ENCODE measurements at regions not wholly inside any gene's neighbourhood (a gene's known extent, or its start where the extent isn't known, plus 50 kb on each side); places are given as distances from the start of the nearest gene placed in this dataset.
"Not testable (repeated sequence)": the region's sequence is repeated elsewhere in the genome, so short reads cannot be mapped to it uniquely, and the experiment has no call there.

DNA sequence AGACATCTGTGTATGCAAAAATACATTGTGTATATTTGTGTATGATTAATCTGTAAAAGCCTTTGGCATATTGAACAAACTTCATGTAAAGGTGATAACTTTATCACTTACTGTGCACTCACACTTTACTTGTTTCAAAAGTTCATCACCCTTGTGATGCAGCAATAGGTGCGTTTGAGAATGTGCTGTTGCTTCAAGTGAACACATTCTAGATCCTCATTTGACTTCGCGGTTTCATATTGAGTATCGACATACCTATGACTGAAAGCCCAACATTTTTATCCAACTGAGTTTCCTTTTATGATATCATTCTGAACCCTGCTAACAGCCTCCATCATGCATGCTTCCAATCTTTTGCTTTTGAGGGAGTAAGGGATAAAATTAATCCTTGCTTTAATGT is 1086.9 kb downstream of the TMEM121 start:
- Histone ChIP-seq H3K27ac (ENCODE audit: insufficient read depth, low read depth, low read length, poor library complexity, severe bottlenecking) (no peak overlapping the region), H3K4me3 (ENCODE audit: insufficient read depth, low read depth, low read length) (no peak overlapping the region), H3K27me3 (ENCODE audit: control insufficient read depth, insufficient read depth, low read length, poor library complexity, severe bottlenecking) (no peaks in the 10 kb centered on the region), H3K9me3 (ENCODE audit: control insufficient read depth, low read length) (peaks cover 12% of the 10 kb centered on the region), H3K4me1 (ENCODE audit: control insufficient read depth, insufficient read depth, low read length) (no peaks in the 10 kb centered on the region), H3K36me3 (ENCODE audit: control insufficient read depth, insufficient read depth, low read length) (no peaks in the 10 kb centered on the region)
- 79 to 82% methylated on average over 4 of the region's 4 CpGs for WGBS, 2 experiments

DNA sequence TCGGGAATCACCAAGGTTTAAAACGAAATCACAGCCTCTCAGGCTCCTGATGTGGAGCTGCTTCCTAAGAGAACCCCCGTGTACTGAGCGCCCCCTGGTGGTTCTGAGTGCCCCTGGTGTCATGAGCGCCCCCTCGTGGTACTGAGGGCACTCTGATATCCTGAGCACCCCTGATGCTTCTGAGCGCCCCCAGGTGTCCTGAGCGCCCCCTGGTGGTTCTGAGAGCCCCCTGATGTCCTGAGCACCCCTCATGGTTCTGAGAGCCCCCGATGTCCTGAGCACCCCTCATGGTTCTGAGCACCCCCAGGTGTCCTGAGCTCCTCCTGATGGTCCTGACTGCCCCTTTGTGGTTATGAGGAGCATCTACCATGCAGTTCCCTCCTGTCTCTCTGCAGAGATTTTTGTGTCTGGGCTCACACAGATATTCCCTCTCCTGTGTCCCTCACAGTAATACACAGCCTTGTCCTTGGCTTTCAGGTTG is 1092.1 kb downstream of the TMEM121 start:
- H3K4me1 ChIP-seq (ENCODE audit: control insufficient read depth, insufficient read depth, low read length); H3K36me3 ChIP-seq (ENCODE audit: control insufficient read depth, insufficient read depth, low read length); H3K27ac ChIP-seq (ENCODE audit: insufficient read depth, low read depth, low read length, poor library complexity, severe bottlenecking); H3K27me3 ChIP-seq (ENCODE audit: control insufficient read depth, insufficient read depth, low read length, poor library complexity, severe bottlenecking); H3K4me3 ChIP-seq (ENCODE audit: insufficient read depth, low read depth, low read length): not testable (repeated sequence)
- 58 to 64% methylated on average over 9 of the region's 9 CpGs for WGBS, 2 experiments
- H3K9me3 ChIP-seq (ENCODE audit: control insufficient read depth, low read length), result peaks cover 21% of the 10 kb centered on the region

DNA sequence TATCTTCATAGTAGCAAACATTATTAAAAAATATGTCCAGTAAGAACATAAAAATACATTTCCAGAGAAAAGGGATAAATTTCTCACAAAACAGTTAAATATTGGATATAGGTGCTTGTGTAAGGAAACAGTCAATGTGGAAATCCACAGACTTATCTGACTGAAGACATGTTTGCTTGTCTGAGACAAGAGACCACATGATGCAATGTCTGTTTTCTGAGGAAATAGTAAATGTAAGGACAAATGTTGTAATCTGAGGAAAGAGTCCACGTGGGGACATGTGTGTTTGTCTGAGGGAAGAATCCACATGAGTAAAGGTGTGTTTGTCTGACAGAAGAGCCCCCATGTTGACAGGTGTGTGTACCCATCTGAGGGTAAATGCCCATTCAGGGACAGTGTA is 1093.2 kb downstream of the TMEM121 start:
- H3K4me1 ChIP-seq (ENCODE audit: control insufficient read depth, insufficient read depth, low read length), result no peaks in the 10 kb centered on the region
- H3K4me3 ChIP-seq (ENCODE audit: insufficient read depth, low read depth, low read length), result no peak overlapping the region
- no peak overlapping the region for H3K27ac ChIP-seq (ENCODE audit: insufficient read depth, low read depth, low read length, poor library complexity, severe bottlenecking)
- H3K9me3 ChIP-seq (ENCODE audit: control insufficient read depth, low read length), result peaks cover 19% of the 10 kb centered on the region
- 0 to 8% methylated on average over 1 of the region's 1 CpG for WGBS, 2 experiments
- no peaks in the 10 kb centered on the region for H3K36me3 ChIP-seq (ENCODE audit: control insufficient read depth, insufficient read depth, low read length)
- no peaks in the 10 kb centered on the region for H3K27me3 ChIP-seq (ENCODE audit: control insufficient read depth, insufficient read depth, low read length, poor library complexity, severe bottlenecking)

DNA sequence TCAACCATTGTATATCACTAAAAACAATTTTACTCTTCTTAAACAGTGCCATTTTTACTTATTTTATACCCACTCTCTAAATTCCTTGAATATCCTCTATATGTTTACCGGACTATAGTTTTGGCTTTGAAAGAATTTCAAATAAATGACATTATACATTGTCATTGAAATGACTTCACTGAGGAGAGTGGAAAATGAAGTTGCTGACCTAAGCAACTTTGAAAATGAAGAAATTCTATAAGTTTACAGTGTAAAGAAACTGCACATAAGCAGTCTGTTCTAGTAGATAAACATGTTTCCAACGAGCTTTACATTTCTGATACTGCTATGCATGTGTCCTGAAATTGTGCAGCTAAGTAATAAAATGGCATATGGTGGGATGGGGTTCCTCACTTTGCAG is 1094.0 kb downstream of the TMEM121 start:
- H3K4me3 ChIP-seq (ENCODE audit: insufficient read depth, low read depth, low read length), result no peak overlapping the region
- H3K27ac ChIP-seq (ENCODE audit: insufficient read depth, low read depth, low read length, poor library complexity, severe bottlenecking), result no peak overlapping the region
- H3K27me3 ChIP-seq (ENCODE audit: control insufficient read depth, insufficient read depth, low read length, poor library complexity, severe bottlenecking), result no peaks in the 10 kb centered on the region
- H3K9me3 ChIP-seq (ENCODE audit: control insufficient read depth, low read length), result peaks cover 23% of the 10 kb centered on the region
- H3K4me1 ChIP-seq (ENCODE audit: control insufficient read depth, insufficient read depth, low read length), result no peaks in the 10 kb centered on the region
- 56 to 62% methylated on average over 1 of the region's 2 CpGs for WGBS, 2 experiments
- H3K36me3 ChIP-seq (ENCODE audit: control insufficient read depth, insufficient read depth, low read length), result no peaks in the 10 kb centered on the region

DNA sequence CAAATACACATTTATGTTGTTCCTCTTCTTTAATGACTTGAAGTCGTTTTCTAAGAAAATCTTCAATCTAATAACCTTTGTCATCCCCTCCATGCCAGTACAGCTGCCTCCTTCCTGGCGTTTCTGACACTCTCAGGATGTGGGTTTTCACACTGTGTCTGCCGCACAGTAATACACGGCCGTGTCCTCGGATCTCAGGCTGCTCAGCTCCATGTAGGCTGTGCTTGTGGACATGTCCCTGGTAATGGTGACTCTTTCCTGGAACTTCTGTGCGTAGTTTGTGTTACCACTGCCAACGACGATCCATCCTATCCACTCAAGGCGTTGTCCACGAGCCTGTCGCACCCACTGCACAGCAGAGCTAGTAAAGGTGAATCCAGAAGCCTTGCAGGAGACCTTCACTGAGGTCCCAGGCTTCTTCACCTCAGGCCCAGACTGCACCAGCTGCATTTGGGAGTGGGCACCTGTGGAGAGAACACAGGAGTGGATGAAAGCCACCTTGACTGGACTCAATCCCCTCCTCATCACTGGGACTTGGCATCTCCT is 1095.9 kb downstream of the TMEM121 start:
- Histone ChIP-seq H3K27me3 (ENCODE audit: control insufficient read depth, insufficient read depth, low read length, poor library complexity, severe bottlenecking) (no peaks in the 10 kb centered on the region), H3K4me3 (ENCODE audit: insufficient read depth, low read depth, low read length) (no peak overlapping the region), H3K4me1 (ENCODE audit: control insufficient read depth, insufficient read depth, low read length) (no peaks in the 10 kb centered on the region), H3K9me3 (ENCODE audit: control insufficient read depth, low read length) (peaks cover 25% of the 10 kb centered on the region), H3K36me3 (ENCODE audit: control insufficient read depth, insufficient read depth, low read length) (no peaks in the 10 kb centered on the region), H3K27ac (ENCODE audit: insufficient read depth, low read depth, low read length, poor library complexity, severe bottlenecking) (no peak overlapping the region)
- WGBS, 2 experiments, result 74 to 76% methylated on average over 12 of the region's 12 CpGs

DNA sequence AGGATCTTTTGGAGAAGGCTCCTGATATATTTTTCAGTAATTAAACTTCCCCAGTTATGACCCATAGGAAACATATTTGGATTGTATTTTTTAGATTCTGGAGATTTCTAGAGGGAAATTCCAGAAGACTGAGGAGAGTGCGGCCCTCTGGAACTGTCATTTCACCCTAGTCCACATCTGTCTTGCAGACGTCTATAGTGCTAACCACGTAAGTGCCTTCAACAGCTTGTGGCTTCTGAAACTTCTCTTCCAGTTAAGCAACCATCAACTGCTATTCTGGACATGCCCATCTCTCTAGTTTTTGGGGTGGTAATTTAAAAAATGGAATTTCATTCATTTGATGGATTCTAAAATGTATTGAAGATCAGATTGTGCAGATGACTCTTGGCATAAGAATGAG is 1098.8 kb downstream of the TMEM121 start:
- Histone ChIP-seq H3K9me3 (ENCODE audit: control insufficient read depth, low read length) (peaks cover 20% of the 10 kb centered on the region), H3K4me1 (ENCODE audit: control insufficient read depth, insufficient read depth, low read length) (no peaks in the 10 kb centered on the region), H3K27ac (ENCODE audit: insufficient read depth, low read depth, low read length, poor library complexity, severe bottlenecking) (no peak overlapping the region), H3K36me3 (ENCODE audit: control insufficient read depth, insufficient read depth, low read length) (no peaks in the 10 kb centered on the region), H3K4me3 (ENCODE audit: insufficient read depth, low read depth, low read length) (no peak overlapping the region), H3K27me3 (ENCODE audit: control insufficient read depth, insufficient read depth, low read length, poor library complexity, severe bottlenecking) (no peaks in the 10 kb centered on the region)
- 83% methylated on average over 3 of the region's 3 CpGs for WGBS, 2 experiments

DNA sequence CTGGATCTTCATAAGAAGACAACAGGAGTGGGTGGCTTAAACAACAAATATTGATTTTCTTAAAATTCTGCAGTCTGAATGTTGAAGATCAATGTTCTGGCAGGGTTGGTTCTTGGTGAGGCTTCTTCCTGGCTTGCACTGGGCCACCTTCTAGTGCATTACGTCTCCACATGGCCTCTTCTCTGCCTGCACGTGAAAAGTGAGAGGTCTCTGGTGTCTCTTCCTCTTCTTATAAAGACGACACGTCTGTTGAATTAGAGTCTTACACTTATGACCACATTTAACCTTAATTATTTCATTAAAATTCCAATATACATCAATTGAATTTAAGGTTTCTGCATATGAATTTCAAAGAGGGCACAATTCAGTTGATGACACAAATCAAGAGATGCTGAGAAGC is 1100.1 kb downstream of the TMEM121 start:
- peaks cover 26% of the 10 kb centered on the region for H3K9me3 ChIP-seq (ENCODE audit: control insufficient read depth, low read length)
- H3K36me3 ChIP-seq (ENCODE audit: control insufficient read depth, insufficient read depth, low read length); H3K4me3 ChIP-seq (ENCODE audit: insufficient read depth, low read depth, low read length); H3K4me1 ChIP-seq (ENCODE audit: control insufficient read depth, insufficient read depth, low read length); H3K27ac ChIP-seq (ENCODE audit: insufficient read depth, low read depth, low read length, poor library complexity, severe bottlenecking); H3K27me3 ChIP-seq (ENCODE audit: control insufficient read depth, insufficient read depth, low read length, poor library complexity, severe bottlenecking): not testable (repeated sequence)
- WGBS, 2 experiments, result 51 to 66% methylated on average over 4 of the region's 4 CpGs

DNA sequence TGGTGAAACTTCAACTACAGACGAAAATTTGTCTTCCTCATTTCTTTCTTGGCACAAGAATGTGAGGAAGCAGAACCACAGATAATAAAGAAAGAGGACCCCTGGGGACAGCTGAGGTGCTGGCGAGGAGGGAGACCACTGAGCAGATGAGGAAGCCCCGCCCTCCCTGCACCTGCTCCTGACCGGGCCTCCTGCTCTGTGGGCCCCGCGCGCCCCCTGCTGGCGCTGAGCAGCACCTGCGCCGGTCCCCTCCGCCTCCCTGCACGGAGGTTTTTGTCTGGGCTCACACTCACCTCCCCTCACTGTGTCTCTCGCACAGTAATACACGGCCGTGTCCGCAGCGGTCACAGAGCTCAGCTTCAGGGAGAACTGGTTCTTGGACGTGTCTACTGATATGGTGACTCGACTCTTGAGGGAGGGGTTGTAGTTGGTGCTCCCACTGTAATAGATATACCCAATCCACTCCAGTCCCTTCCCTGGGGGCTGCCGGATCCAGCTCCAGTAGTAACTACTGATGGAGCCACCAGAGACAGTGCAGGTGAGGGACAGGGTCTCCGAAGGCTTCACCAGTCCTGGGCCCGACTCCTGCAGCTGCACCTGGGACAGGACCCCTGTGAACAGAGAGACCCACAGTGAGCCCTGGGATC is 1100.7 kb downstream of the TMEM121 start:
- peaks cover 27% of the 10 kb centered on the region for H3K9me3 ChIP-seq (ENCODE audit: control insufficient read depth, low read length)
- H3K27me3 ChIP-seq (ENCODE audit: control insufficient read depth, insufficient read depth, low read length, poor library complexity, severe bottlenecking); H3K36me3 ChIP-seq (ENCODE audit: control insufficient read depth, insufficient read depth, low read length); H3K4me1 ChIP-seq (ENCODE audit: control insufficient read depth, insufficient read depth, low read length); H3K27ac ChIP-seq (ENCODE audit: insufficient read depth, low read depth, low read length, poor library complexity, severe bottlenecking); H3K4me3 ChIP-seq (ENCODE audit: insufficient read depth, low read depth, low read length): not testable (repeated sequence)
- 61 to 65% methylated on average over 14 to 15 of the region's 22 CpGs for WGBS, 2 experiments

DNA sequence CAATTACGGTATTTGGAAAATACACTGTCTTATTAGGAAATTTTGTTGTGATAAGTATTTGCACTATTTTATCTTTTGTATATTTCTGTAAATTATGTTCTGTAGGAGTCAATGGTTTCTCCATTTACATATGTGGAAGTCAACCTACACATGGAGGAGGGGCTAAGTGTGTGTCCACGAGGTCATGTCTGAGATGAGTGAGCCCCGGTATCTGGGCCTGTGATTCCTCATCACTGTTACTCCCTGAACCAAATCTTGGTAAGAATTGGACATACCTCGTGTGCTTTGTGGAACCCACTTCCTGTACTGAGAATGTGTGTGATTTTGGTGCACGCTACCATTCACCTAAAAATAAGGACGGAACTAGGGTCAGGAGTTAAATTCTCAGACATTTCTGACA is 1105.5 kb downstream of the TMEM121 start:
- H3K9me3 ChIP-seq (ENCODE audit: control insufficient read depth, low read length), result peaks cover 8% of the 10 kb centered on the region
- no peaks in the 10 kb centered on the region for H3K36me3 ChIP-seq (ENCODE audit: control insufficient read depth, insufficient read depth, low read length)
- WGBS, 2 experiments, result 77% methylated on average over 5 to 6 of the region's 6 CpGs
- H3K4me3 ChIP-seq (ENCODE audit: insufficient read depth, low read depth, low read length), result no peak overlapping the region
- no peaks in the 10 kb centered on the region for H3K4me1 ChIP-seq (ENCODE audit: control insufficient read depth, insufficient read depth, low read length)
- H3K27ac ChIP-seq (ENCODE audit: insufficient read depth, low read depth, low read length, poor library complexity, severe bottlenecking), result no peak overlapping the region
- H3K27me3 ChIP-seq (ENCODE audit: control insufficient read depth, insufficient read depth, low read length, poor library complexity, severe bottlenecking), result no peaks in the 10 kb centered on the region

DNA sequence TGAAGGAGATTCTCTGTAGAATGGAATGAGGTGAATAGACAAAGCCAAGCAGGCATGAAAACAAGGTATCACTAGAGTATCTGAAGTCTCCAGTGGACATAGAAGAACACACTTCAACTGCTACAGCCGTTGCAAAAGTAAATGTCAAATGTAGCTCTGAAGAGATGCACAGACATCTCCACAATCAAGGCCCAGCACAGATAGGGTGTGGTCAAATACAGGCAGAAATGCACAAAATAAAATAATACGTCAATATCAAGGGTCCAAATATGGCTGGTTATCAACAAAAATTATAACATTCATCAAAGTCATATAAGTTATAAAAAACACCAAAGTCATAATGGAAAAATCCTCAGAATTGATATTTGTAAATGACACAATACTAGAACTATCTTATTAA is 1107.3 kb downstream of the TMEM121 start:
- Histone ChIP-seq H3K36me3 (ENCODE audit: control insufficient read depth, insufficient read depth, low read length) (no peaks in the 10 kb centered on the region), H3K27me3 (ENCODE audit: control insufficient read depth, insufficient read depth, low read length, poor library complexity, severe bottlenecking) (no peaks in the 10 kb centered on the region), H3K27ac (ENCODE audit: insufficient read depth, low read depth, low read length, poor library complexity, severe bottlenecking) (no peak overlapping the region), H3K9me3 (ENCODE audit: control insufficient read depth, low read length) (peaks cover 8% of the 10 kb centered on the region), H3K4me1 (ENCODE audit: control insufficient read depth, insufficient read depth, low read length) (no peaks in the 10 kb centered on the region), H3K4me3 (ENCODE audit: insufficient read depth, low read depth, low read length) (no peak overlapping the region)
- WGBS, 2 experiments, result 36 to 74% methylated on average over 1 to 2 of the region's 2 CpGs

All from ectodermal cell (in vitro differentiated cells).